Activated CD4-positive, alpha-beta T cell treated with anti-CD3 and anti-CD28 coated beads for 4 hours (primary cell): ENCODE measurements at regions not wholly inside any gene's neighbourhood (a gene's known extent, or its start where the extent isn't known, plus 50 kb on each side); places are given as distances from the start of the nearest gene placed in this dataset.
A peak's percentile ranks its signal among the peaks of the same experiment; 100 is the strongest.
"Not testable (repeated sequence)": the region's sequence is repeated elsewhere in the genome, so short reads cannot be mapped to it uniquely, and the experiment has no call there.

Experiments
- DNase-seq, 2 donors: peaks; one replicate each; pipeline ENCODE4 v3.0.0-alpha.2; 2020

- no peak for DNase-seq
Measured at GRCh38 chr3:75395580-75396315, 268.4 kb upstream of the FRG2C start.

GRCh38 chr3:75396316-75396802 is 267.8 kb upstream of the FRG2C start:
- no peak for DNase-seq

- DNase-seq = not testable (repeated sequence)
Measured at GRCh38 chr3:75397486-75397885, 266.6 kb upstream of the FRG2C start.

DNA sequence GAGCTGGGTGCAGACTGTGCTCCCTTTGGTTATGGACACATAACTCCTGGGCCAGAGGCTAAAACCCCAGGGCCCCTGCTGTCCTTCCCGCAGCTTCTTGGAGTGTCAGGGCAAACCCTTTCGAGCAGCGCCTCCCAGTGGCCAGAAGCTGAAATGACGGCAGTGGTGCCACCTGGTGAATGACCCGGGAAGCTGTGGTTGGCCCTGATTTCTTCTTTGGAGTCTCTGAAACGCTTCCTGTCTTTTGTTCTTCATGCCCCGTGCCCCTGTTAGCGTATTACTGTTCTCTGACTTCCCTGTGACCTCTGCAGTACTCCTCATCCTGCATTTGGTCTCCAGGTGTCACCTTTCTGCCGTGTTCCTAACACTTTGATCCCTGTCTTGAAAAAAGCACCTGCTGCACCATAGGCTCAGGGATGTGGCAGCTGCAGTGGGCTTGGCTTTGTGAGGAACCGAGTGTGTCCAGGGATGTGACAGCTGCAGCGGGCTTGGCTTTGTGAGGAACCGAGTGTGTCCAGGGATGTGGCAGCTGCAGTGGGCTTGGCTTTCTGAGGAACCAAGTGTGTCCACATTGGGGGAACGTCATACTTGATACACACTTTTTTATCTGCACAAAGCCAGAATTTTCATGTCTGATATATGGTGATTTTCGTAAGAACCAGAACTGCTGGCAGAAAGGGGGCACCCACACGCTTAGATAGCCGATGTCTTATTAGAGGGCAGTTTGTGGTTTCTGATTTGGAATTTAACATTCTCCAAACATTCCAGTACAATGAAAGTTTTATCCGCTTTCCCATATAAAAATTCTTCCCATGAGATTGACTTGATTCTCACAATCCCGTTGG is 241.8 kb upstream of the FRG2C start:
- DNase-seq = peak in 1 of 2 donors; percentile 14

DNA sequence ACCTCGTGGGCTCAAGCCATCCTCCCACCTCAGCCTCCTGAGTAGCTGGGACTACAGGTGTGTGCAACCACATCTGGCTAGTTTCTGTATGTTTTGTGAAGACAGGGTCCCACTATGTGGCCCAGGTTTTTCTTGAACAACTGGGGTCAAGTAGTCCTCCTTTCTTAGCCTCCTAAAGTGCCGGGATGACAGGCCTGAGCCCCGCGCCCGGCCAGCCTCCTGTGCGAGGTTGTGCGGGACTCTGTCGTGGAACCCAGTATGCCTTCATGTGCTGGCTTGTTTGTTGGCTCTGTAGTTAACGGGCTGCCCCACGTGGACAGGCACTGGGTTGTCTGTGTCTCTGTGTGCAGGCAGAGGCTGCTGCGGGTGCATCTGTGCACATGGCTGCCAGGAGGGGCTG is 238.7 kb upstream of the FRG2C start:
- DNase-seq = not testable (repeated sequence)

- not testable (repeated sequence) for DNase-seq
Measured at GRCh38 chr3:75427486-75427885, 236.6 kb upstream of the FRG2C start.

DNA sequence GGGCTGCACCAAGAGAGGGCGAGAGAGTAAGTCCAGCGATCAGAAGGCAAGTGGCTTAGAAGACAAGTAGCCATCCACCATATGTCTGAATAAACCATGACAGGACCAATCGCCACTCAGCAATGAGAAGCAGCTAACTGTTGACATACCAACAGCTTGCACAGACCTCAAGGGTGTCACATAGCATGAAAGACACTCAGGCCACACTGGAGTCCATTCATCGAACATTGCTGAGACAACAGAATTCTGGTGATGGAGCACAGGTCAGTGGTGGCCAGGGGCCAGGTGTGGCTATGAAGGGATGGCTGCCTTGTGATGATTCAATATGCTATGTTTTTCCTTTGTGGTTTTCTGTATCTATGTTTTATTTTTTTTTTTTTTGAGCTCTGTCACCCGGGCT is 236.2 kb upstream of the FRG2C start:
- DNase-seq = not testable (repeated sequence)

DNA sequence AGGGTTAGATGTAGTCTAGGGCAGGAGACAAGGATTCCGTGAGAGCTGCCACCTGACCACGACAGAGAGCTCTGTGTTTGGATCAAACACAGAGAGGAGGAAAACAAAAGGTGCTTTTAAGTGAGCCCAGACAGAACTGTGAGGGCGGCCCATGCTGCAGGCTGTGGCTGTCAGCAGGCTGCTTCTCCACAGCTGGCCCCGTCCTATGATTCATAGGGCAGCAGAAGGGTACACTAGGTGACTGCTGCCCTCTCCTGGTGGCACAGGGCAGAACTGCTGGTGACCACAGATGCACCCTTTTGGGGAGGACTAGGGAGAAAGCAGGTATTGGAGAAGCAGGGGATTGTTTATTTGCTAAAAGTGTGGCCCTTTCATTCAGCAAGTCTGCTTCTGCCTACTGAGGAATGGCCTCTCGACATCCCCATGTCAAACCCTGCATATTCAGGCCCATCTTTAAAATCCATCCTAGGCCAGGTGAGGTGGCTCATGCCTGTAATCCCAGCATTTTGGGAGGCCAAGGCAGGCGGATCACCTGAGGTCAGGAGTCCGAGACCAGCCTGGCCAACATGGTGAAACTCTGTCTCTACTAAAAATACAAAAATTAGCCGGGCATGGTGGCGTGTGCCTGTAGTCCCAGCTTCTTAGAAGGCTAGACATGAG is 234.4 kb upstream of the FRG2C start:
- peak; percentile 67 to 71 for DNase-seq

DNA sequence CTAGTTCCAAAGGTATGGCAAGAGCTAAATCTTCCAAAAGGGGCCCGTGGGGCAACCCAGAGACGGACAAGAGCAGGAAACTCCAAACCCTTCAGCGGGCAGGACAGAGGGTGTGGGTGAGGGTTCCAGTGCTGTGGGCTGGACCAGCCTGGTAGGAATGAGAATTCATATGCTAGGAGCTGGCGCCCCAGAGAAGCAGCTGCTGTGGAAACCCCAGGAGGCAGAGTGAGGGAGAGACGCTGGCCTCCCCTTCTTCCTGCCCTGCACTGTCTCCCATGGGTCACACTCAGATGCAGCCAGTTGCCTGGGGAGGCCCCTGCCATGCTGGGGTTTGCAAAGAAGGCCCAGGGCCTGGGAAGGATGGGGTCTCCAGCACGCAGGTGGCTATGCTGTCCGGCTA is 233.7 kb upstream of the FRG2C start:
- not testable (repeated sequence) for DNase-seq

DNA sequence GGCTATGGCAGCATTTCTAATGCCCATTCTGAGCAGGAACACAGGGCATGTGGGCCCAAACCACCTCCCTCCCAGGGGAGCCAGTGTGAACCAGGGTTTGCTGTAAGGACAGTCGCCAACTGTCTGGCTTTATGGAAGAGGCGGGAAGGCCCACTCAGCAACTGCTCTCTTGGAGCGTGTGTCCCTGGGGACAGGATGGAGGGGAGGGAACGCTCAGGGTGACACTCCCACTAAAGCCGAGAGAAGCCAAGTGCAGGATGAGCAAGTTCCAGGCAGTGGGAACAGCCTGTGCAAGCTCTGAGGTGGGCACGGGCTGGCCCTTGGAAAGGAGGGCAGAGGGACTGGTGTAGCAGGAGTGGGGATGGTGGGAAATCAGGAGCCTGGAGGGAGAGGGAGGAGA is 233.0 kb upstream of the FRG2C start:
- not testable (repeated sequence) for DNase-seq

DNA sequence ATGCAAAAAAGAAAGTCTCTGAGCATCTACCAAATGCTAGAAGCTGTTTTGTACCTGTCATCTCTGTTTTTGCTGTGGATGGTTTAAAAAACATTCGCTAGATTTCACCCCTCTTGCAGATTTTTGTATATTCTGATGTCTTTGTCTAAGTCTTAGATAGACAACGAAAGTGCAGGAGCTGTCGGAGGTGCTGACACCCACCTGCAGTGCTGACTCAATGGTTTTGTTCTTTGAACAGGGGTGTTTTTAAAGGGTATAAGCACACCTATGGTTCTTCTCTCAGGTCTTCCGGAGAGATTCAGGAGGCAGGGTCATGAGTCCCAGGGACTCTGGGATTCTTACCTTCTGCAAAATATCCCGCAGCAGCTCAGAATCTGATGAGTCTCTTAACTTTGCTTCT is 231.7 kb upstream of the FRG2C start:
- DNase-seq = not testable (repeated sequence)

GRCh38 chr3:75432885-75433284 is 231.2 kb upstream of the FRG2C start:
- DNase-seq = not testable (repeated sequence)

DNA sequence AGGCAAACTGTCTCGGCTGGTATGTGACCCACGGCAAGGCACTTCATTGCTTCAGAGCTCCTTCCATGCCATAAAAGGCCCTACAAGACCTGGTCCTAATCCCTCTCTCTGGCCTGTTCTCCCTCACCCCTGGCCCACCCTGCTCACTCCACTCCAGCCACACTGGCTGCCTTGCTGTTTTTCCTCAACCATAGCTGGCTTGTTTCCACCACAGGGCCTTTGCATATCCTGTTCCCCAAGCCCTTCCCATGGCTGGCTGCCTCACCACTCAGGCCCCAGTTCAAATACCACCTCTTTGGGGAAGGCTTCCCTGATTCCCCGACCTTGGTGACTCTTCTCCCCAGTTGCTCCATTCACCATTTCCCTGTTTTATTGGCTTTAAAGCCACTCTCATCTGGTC is 230.8 kb upstream of the FRG2C start:
- DNase-seq = not testable (repeated sequence)

GRCh38 chr3:75434276-75434912 is 229.7 kb upstream of the FRG2C start:
- DNase-seq = peak; percentile 11 to 25

- DNase-seq = peak; percentile 98
Measured at GRCh38 chr3:75434913-75435793, 229.0 kb upstream of the FRG2C start.

DNA sequence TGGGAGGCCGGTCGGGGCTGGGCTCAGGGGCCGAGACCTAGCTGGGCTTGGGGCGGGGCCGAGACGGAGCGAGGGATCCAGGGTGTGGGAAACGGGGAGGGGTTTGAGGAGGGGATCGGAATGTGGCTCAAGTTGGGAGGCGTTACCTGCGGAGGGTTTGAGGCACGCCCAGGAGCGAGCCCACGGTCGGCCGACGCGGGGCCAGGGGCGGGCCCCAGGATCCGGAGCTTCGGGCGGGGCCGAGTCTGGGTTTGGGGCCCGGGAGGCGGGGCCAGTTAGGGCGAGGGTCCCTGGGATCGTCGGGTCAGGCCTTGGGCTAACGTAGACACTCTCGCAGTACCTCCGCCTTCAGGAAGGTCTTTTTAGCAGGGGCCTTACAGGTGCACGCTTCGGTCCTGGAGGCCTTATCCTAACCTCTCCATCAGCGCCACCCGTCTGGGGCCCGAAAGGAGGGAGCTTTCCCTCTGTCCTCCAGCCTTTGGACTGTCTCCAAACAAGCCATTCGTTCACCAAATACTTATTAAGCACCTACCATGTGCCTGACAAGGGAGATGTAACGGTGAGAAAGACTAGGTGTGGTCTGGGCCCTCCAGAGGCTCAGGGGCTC is 228.2 kb upstream of the FRG2C start:
- DNase-seq = not testable (repeated sequence)

DNA sequence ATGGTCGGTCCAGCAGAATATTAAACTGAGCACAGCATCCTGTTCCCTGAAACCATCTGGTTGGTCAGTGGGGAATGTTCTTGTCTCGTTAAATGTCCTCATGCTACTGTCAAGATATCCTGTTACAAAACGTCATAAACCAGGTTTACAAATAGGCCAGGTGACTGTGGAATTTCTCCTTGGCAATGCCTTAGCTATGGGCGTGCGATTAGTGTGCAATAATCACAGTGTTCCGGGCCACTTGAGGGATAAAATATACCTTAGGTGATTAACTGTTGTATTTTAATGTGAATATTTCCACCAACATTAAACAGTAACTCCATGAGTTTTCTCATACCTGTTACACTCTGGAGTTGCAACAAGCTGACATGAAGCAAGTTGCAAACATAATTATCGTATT is 223.1 kb upstream of the FRG2C start:
- DNase-seq = not testable (repeated sequence)

DNA sequence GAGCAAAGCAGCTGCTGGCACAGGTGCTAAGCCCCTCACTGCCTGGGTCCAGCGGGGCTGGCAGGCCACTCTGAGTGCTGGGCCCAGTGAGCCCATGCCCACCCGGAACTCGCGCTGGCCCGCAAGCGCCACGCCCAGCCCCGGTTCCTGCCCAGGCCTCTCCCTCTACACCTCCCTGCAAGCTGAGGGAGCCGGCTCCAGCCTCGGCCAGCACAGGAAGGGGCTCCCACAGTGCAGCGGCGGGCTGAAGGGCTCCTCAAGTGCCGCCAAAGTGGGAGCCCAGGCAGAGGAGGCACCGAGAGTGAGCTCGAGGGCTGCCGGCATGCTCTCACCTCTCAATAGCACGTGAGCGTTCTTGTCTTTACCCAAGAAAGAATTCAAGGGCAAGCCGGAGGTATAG is 219.5 kb upstream of the FRG2C start:
- not testable (repeated sequence) for DNase-seq

DNA sequence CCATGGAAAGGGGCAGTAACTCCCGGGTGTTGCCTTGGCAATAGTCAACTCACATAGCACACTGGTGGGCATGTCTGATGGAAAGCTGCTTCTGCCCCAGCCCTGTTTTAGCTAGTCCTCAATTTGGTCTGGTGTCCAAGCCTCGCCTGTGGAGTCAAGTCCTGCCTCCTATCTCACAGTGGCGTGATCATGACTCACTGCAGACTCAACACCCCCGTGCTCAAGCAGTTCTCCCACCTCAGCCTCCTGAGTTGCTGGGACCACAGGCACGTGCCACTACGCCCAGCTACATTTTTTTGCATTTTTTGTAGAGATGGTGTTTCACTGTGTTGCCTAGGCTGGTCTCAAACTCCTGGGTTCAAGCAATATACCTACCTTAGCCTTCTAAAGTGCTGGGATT is 218.9 kb upstream of the FRG2C start:
- DNase-seq = not testable (repeated sequence)

- DNase-seq = not testable (repeated sequence)
Measured at GRCh38 chr3:75446948-75447347, 217.2 kb upstream of the FRG2C start.

- not testable (repeated sequence) for DNase-seq
Measured at GRCh38 chr3:75453328-75453727, 210.8 kb upstream of the FRG2C start.
